Kidney (tissue), 13 donors: ENCODE measurements at regions not wholly inside any gene's neighbourhood (a gene's known extent, or its start where the extent isn't known, plus 50 kb on each side); places are given as distances from the start of the nearest gene placed in this dataset.

Experiments used
- DNase-seq, 5 donors: peaks; one replicate each; pipeline ENCODE4 v3.0.0-alpha.2; 2013 to 2020
- FAIRE-seq: peaks from 2 replicates; lab custom pipeline; 2012; peaks lifted over from hg19 to GRCh38; lab: Jason Lieb, UNC
- H3K27ac ChIP-seq, 2 donors: one replicate each; pipeline ENCODE4 v1.7.0; 2013; ENCODE audit warnings: low read depth in 2 of 2, low read length in 2 of 2, inconsistent platforms in 1 of 2
- H3K27me3 ChIP-seq: one replicate; pipeline ENCODE4 v1.7.1; 2013; ENCODE audit warnings: low read length, inconsistent platforms; ENCODE audit not compliant: control insufficient read depth, insufficient read depth
- H3K36me3 ChIP-seq, 3 donors: one replicate each; pipeline versions ENCODE4 v1.7.0 to v1.7.1; 2013; ENCODE audit warnings: low read length in 3 of 3, control low read depth in 1 of 3, inconsistent platforms in 1 of 3; ENCODE audit not compliant: insufficient read depth in 3 of 3, control insufficient read depth in 2 of 3
- H3K4me1 ChIP-seq, 3 donors: one replicate each; pipeline versions ENCODE4 v1.7.0 to v1.7.1; 2013; ENCODE audit warnings: low read length in 3 of 3, inconsistent platforms in 1 of 3, low read depth in 1 of 3; ENCODE audit not compliant: control insufficient read depth in 2 of 3, insufficient read depth in 2 of 3
- H3K4me3 ChIP-seq, 3 donors: one replicate each; pipeline versions ENCODE4 v1.7.0 to v1.8.1; 2013; ENCODE audit warnings: low read length in 3 of 3, control low read depth in 1 of 3, inconsistent platforms in 1 of 3
- H3K9ac ChIP-seq, 3 donors: one replicate each; pipeline versions ENCODE4 v1.7.0 to v1.7.1; 2013; ENCODE audit warnings: low read length in 3 of 3, control low read depth in 1 of 3, inconsistent platforms in 1 of 3
- H3K9me3 ChIP-seq, 3 donors: one replicate each; pipeline versions ENCODE4 v1.7.0 to v1.7.1; 2013; ENCODE audit warnings: low read length in 3 of 3, control low read depth in 1 of 3, inconsistent platforms in 1 of 3; ENCODE audit not compliant: control insufficient read depth in 2 of 3, insufficient read depth in 1 of 3
- CTCF ChIP-seq: IDR thresholded peaks from 3 replicates; pipeline ENCODE4 v1.5.1; 2012; ENCODE audit warnings: mild to moderate bottlenecking, moderate library complexity, borderline replicate concordance; ENCODE audit not compliant: insufficient read depth; ENCODE audit errors: extremely low read depth
- intact Hi-C: fragments of 100-400 bp; cut with DNase I; formaldehyde crosslinking; loops from one replicate; pipeline ENCODE4 v1.11.1; 2022
- donor health status: control.
- donor health status: control.
- donor health status: control.
- donor health status: control.
- donor health status: control.
- donor health status: DM: yes; HTN: yes; CAD: no.
- donor health status: Normal renal cell carcinoma (clear cell type).

DNA sequence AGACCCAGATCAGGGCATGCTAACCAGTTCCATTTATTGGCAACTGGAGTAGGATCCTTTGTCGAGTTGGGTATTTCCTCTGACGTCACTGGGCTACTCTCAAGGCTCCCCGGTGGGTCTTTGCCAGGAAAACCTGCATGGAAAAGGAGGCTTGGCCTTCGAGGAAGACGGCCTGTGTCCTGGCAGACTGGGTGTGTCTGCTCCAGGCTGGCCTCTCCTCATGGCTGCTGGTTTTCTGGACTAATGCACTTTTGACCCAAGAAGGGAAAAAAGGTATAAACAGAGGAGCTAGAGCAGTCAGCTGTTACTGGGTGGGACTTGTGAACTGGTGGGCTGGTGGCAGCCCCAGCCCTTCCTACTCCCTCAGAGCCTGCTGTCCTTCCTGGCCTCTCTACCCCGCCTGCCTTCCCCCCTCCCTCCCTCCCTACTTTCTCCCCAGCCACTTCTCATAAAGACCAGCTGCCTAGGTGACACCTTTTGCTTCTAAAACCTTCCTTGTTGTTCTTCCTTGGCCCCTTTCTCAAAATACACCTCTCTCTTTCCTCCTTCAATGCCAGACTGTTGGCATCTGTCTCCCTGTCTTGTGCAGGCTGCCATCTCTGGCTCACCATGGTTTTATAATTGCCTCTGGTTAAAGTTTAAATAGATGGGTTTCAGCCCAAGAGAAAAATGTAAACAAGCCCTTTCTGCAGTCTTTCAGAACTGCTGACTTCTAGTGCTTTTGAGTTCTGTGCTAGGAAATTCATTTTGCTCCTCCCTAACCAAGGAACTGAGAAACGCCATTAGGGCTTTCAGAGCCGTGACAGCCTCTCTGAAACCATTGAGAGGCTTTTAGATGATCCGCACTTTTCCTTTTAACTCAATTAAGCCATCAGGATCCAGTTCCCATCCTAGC lies 101.8 kb upstream of the MKLN1 start:
- H3K27ac ChIP-seq, result peak overlapping the region; percentile 73 to 96
- H3K9me3 ChIP-seq, result no peaks in the 10 kb centered on the region
- H3K4me3 ChIP-seq, result peak overlapping the region in 2 of 3 donors; percentile 29 to 39
- H3K36me3 ChIP-seq, result no peaks in the 10 kb centered on the region
- peak overlapping the region in 2 of 3 donors; percentile 60 to 74 for H3K9ac ChIP-seq
- no peak for FAIRE-seq
- H3K4me1 ChIP-seq, result peaks cover 0 to 20% (median 14%) of the 10 kb centered on the region in 3 donors
- peak; percentile 47 to 93 (median 63) for DNase-seq
- intact Hi-C loops, result no loop called here
- no peaks in the 10 kb centered on the region for H3K27me3 ChIP-seq
- TF ChIP-seq CTCF, result no peak

GRCh38 chr7:131226514-131226865 lies 101.2 kb upstream of the MKLN1 start:
- TF ChIP-seq CTCF, result no peak
- Histone ChIP-seq H3K4me1 (peaks cover 0 to 20% (median 14%) of the 10 kb centered on the region in 3 donors), H3K9me3 (no peaks in the 10 kb centered on the region), H3K36me3 (no peaks in the 10 kb centered on the region), H3K27ac (peak overlapping the region; percentile 73 to 96), H3K4me3 (peak overlapping the region in 2 of 3 donors; percentile 29 to 39), H3K27me3 (no peaks in the 10 kb centered on the region), H3K9ac (peak overlapping the region in 2 of 3 donors; percentile 60 to 74)
- FAIRE-seq (no peak), DNase-seq (no peak)
- intact Hi-C loops, result no loop called here

DNA sequence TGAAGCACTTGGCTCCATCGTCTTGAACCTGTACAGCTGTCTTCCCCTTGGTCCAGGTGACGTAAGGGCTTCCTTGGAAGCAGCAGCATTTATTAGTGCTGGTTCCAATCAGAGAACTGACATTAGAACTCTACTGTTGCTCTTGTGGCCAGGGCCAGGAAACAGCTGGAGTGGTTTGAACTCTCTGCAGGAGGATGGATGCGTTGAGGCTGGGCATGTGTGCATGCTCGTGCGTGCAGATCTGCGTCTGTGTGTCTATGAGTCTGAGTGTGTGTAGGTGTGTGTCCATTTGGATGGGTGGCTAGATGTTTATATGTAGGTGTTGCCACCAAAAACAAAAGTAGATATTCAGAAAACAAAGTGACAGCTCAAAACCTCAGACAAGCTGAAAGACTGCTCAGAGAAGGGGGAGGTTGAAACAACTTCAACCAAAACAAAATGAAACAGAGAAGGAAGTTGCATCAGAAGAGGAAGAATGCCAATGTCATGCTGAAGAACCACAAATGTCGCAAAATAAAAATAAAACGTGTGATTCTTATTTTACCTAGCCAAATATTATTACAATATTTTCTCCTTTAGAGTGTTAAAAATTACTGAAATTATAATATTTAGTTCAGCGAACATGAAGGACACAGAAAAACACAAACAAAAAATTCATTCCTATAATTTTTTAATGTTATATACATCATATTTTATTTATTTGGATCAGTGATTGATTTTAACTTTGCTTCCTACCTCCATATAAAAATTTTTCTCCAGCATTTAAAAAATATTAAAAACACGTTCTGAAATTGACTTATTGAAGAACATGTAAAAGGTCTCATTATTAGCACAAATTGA lies 96.1 kb upstream of the MKLN1 start:
- intact Hi-C loops, result no loop called here
- TF ChIP-seq CTCF, result no peak

More for the DNA sequence above, 96.1 kb upstream of the MKLN1 start:
- no peak overlapping the region for H3K9ac ChIP-seq
- H3K36me3 ChIP-seq, result no peaks in the 10 kb centered on the region
- no peak overlapping the region for H3K27ac ChIP-seq
- DNase-seq (no peak), FAIRE-seq (peak; percentile 8)
- peaks cover 0 to 5% (median 0%) of the 10 kb centered on the region in 3 donors for H3K4me1 ChIP-seq
- no peak overlapping the region for H3K4me3 ChIP-seq
- H3K9me3 ChIP-seq, result no peaks in the 10 kb centered on the region
- H3K27me3 ChIP-seq, result no peaks in the 10 kb centered on the region
